ENCODE measurements at regions not wholly inside any gene's neighbourhood (a gene's known extent, or its start where the extent isn't known, plus 50 kb on each side); places are given as distances from the start of the nearest gene placed in this dataset.
"Not testable (repeated sequence)": the region's sequence is repeated elsewhere in the genome, so short reads cannot be mapped to it uniquely, and the experiment has no call there.

GRCh38 chr15:95078003-95078402, 846.6 kb downstream of the MCTP2 start (continued):
- TF ChIP-seq FOSL2 (IDR thresholded peaks at IDR 0.05; ENCODE audit: borderline replicate concordance, low read depth) = no peak
- no peak for TF ChIP-seq SIN3A (IDR thresholded peaks at IDR 0.05; ENCODE audit: borderline replicate concordance, low read depth, low read length)
- TF ChIP-seq CHD2 (IDR thresholded peaks at IDR 0.05; ENCODE audit: low read length, partially characterized antibody) = no peak
- TF ChIP-seq REST (IDR thresholded peaks at IDR 0.05; ENCODE audit: low read depth, low read length) = no peak
- no peak for TF ChIP-seq CTCF (IDR thresholded peaks at IDR 0.05)
- no peak for TF ChIP-seq TCF12 (IDR thresholded peaks at IDR 0.05)
- no peak for TF ChIP-seq FOXJ3 (CRISPR knock-in tag; IDR thresholded peaks at IDR 0.05)
- TF ChIP-seq TAF1 (IDR thresholded peaks at IDR 0.05; ENCODE audit: borderline replicate concordance, low read depth, low read length) = no peak
- no peak for TF ChIP-seq ELF1 (IDR thresholded peaks at IDR 0.05)

GRCh38 chr15:95080228-95080627, 848.9 kb downstream of the MCTP2 start:
- H3K27ac ChIP-seq (ENCODE audit: low read depth in 2 of 2, low read length in 1 of 2); H4K20me1 ChIP-seq (ENCODE audit: insufficient read depth); H3K4me1 ChIP-seq (ENCODE audit: control insufficient read depth in 1 of 2, insufficient read depth in 2 of 2, low read depth in 1 of 2, low read length in 1 of 2); H3K27me3 ChIP-seq (ENCODE audit: insufficient read depth); H3K4me3 ChIP-seq (ENCODE audit: low read depth in 2 of 2, low read length in 1 of 2); H3K9me2 ChIP-seq; DNase-seq; H3K4me2 ChIP-seq; H3K9ac ChIP-seq; H3K9me3 ChIP-seq; H3K36me3 ChIP-seq (replicated peaks in 1 of 2; ENCODE audit: control insufficient read depth in 1 of 2, insufficient read depth in 2 of 2, low read length in 1 of 2); H3K79me2 ChIP-seq (ENCODE audit: insufficient read depth); POLR2A ChIA-PET; CTCF ChIA-PET; H2AFZ ChIP-seq (ENCODE audit: low read depth); H3F3A ChIP-seq (replicated peaks; ENCODE audit: insufficient read depth): not testable (repeated sequence)
- WGBS (ENCODE audit: low lambda C conversion rate) = 5% methylated on average over 1 of the region's 1 CpG

- WGBS (ENCODE audit: low lambda C conversion rate) = 0% methylated on average over 1 of the region's 1 CpG
- TF ChIP-seq TAF1 (IDR thresholded peaks at IDR 0.05; ENCODE audit: borderline replicate concordance, low read depth, low read length) (no peak), REST (IDR thresholded peaks at IDR 0.05; ENCODE audit: low read depth, low read length) (no peak), SMC3 (IDR thresholded peaks at IDR 0.05; ENCODE audit: low read depth, low read length) (no peak), POLR2AphosphoS5 (IDR thresholded peaks at IDR 0.05; ENCODE audit: low read depth, low read length) (no peak), USF2 (IDR thresholded peaks at IDR 0.05; ENCODE audit: borderline replicate concordance, low read depth, low read length) (no peak), CTCF (IDR thresholded peaks at IDR 0.05) (no peak)
- Histone ChIP-seq H2AFZ (ENCODE audit: low read depth) (no peak overlapping the region), H3K36me3 (replicated peaks in 1 of 2; ENCODE audit: control insufficient read depth in 1 of 2, insufficient read depth in 2 of 2, low read length in 1 of 2) (no peaks in the 10 kb centered on the region), H3K9me3 (0 out of 2 replicates have a peak, but pooled peaks cover 4% of the 10 kb centered on the region), H3K9ac (no peak overlapping the region), H3K4me2 (no peak overlapping the region), H3K79me2 (ENCODE audit: insufficient read depth) (no peaks in the 10 kb centered on the region), H4K20me1 (ENCODE audit: insufficient read depth) (no peaks in the 10 kb centered on the region), H3K9me2 (no peaks in the 10 kb centered on the region), H3K27ac (ENCODE audit: low read depth in 2 of 2, low read length in 1 of 2) (no peak overlapping the region), H3K4me1 (ENCODE audit: control insufficient read depth in 1 of 2, insufficient read depth in 2 of 2, low read depth in 1 of 2, low read length in 1 of 2) (no peaks in the 10 kb centered on the region), H3F3A (replicated peaks; ENCODE audit: insufficient read depth) (no peaks in the 10 kb centered on the region), H3K4me3 (ENCODE audit: low read depth in 2 of 2, low read length in 1 of 2) (no peak overlapping the region), H3K27me3 (ENCODE audit: insufficient read depth) (no peaks in the 10 kb centered on the region)
- POLR2A ChIA-PET = no interaction called here
- no peak for DNase-seq
- CTCF ChIA-PET = no interaction called here
These were observed 853.7 kb downstream of the MCTP2 start for GRCh38 chr15:95085056-95085455.
